GM12891 (cell line): ENCODE measurements at regions not wholly inside any gene's neighbourhood (a gene's known extent, or its start where the extent isn't known, plus 50 kb on each side); places are given as distances from the start of the nearest gene placed in this dataset.

ENCODE experiments used
- DNase-seq: peaks from one replicate; pipeline ENCODE4 v3.0.0; 2011; ENCODE audit warnings: low spot score; ENCODE audit not compliant: insufficient read length
- FAIRE-seq: peaks from 2 replicates; lab custom pipeline; 2011; peaks lifted over from hg19 to GRCh38; lab: Jason Lieb, UNC
- PAX5 ChIP-seq: IDR thresholded peaks from 2 replicates; pipeline ENCODE4 v1.6.1; 2011; ENCODE audit warnings: low read length, moderate library complexity, mild to moderate bottlenecking; ENCODE audit not compliant: insufficient read depth, severe bottlenecking
- POLR2A ChIP-seq: IDR thresholded peaks from 2 replicates; pipeline ENCODE4 v1.6.1; 2011; ENCODE audit warnings: low read depth, low read length, control low read depth
- POLR2AphosphoS5 ChIP-seq: IDR thresholded peaks from 2 replicates; pipeline ENCODE4 v1.6.1; 2011; ENCODE audit warnings: low read depth, low read length, control low read depth
- POU2F2 ChIP-seq: IDR thresholded peaks from 2 replicates; pipeline ENCODE4 v1.6.1; 2011; ENCODE audit warnings: low read depth, mild to moderate bottlenecking, control low read depth, low read length, moderate library complexity
- SPI1 ChIP-seq: IDR thresholded peaks from 2 replicates; pipeline ENCODE4 v1.6.1; 2011; ENCODE audit warnings: low read depth, low read length, control low read depth
- TAF1 ChIP-seq: IDR thresholded peaks from 2 replicates; pipeline ENCODE4 v1.6.1; 2011; ENCODE audit warnings: low read depth, low read length, control low read depth

- TF ChIP-seq POU2F2 (no peak), PAX5 (no peak), TAF1 (no peak), POLR2A (no peak), SPI1 (no peak), POLR2AphosphoS5 (no peak)
- DNase-seq (no peak), FAIRE-seq (peak; percentile 45)
Observed at GRCh38 chr5:143561219-143561618, 157.7 kb upstream of the NR3C1 start.

- DNase-seq (no peak), FAIRE-seq (no peak)
- no peak for TF ChIP-seq POLR2AphosphoS5
- TF ChIP-seq TAF1: no peak
- TF ChIP-seq POU2F2: no peak
- no peak for TF ChIP-seq POLR2A
Observed at GRCh38 chr5:143560378-143560777, 156.9 kb upstream of the NR3C1 start.

- FAIRE-seq (peak; percentile 47), DNase-seq (no peak)
- TF ChIP-seq POLR2A: no peak
Observed at GRCh38 chr5:143559586-143560109, 156.2 kb upstream of the NR3C1 start.

- no peak for DNase-seq
- peak; percentile 63 for FAIRE-seq
- TF ChIP-seq SPI1: no peak
- TF ChIP-seq TAF1: no peak
- no peak for TF ChIP-seq POLR2A
- TF ChIP-seq POLR2AphosphoS5: no peak
- no peak for TF ChIP-seq PAX5
- no peak for TF ChIP-seq POU2F2
Observed at GRCh38 chr5:143558048-143558447, 154.6 kb upstream of the NR3C1 start.

GRCh38 chr5:143557061-143557818 lies 153.8 kb upstream of the NR3C1 start:
- no peak for DNase-seq
- FAIRE-seq: peak; percentile 71
- no peak for TF ChIP-seq POLR2A
- no peak for TF ChIP-seq PAX5

- TF ChIP-seq TAF1 (no peak), POLR2AphosphoS5 (no peak), POLR2A (no peak), PAX5 (no peak), POU2F2 (no peak), SPI1 (no peak)
- DNase-seq (no peak), FAIRE-seq (peak; percentile 13)
Observed at GRCh38 chr5:143554918-143555477, 151.5 kb upstream of the NR3C1 start.

- no peak for DNase-seq
- no peak for FAIRE-seq
- no peak for TF ChIP-seq POU2F2
- TF ChIP-seq PAX5: no peak
- no peak for TF ChIP-seq POLR2A
- no peak for TF ChIP-seq SPI1
- no peak for TF ChIP-seq TAF1
- no peak for TF ChIP-seq POLR2AphosphoS5
Observed at GRCh38 chr5:143554187-143554717, 150.8 kb upstream of the NR3C1 start.

- no peak for DNase-seq
- TF ChIP-seq POLR2A (no peak), POLR2AphosphoS5 (no peak), SPI1 (no peak), POU2F2 (no peak), TAF1 (no peak), PAX5 (no peak)
- no peak for FAIRE-seq
Observed at GRCh38 chr5:143552680-143553079, 149.2 kb upstream of the NR3C1 start.

GRCh38 chr5:143551820-143552251 lies 148.3 kb upstream of the NR3C1 start:
- TF ChIP-seq SPI1: no peak
- no peak for TF ChIP-seq POLR2A
- no peak for TF ChIP-seq TAF1
- no peak for TF ChIP-seq PAX5
- no peak for TF ChIP-seq POU2F2
- no peak for TF ChIP-seq POLR2AphosphoS5
- DNase-seq (no peak), FAIRE-seq (no peak)

- no peak for FAIRE-seq
Observed at GRCh38 chr5:143550986-143551630, 147.6 kb upstream of the NR3C1 start.

More at GRCh38 chr5:143550986-143551630, 147.6 kb upstream of the NR3C1 start:
- DNase-seq: no peak
- TF ChIP-seq TAF1: no peak
- TF ChIP-seq POU2F2: no peak
- no peak for TF ChIP-seq SPI1
- TF ChIP-seq POLR2AphosphoS5: no peak
- TF ChIP-seq PAX5: no peak
- no peak for TF ChIP-seq POLR2A
